ENCODE measurements at regions not wholly inside any gene's neighbourhood (a gene's known extent, or its start where the extent isn't known, plus 50 kb on each side); places are given as distances from the start of the nearest gene placed in this dataset.
"Not testable (repeated sequence)": the region's sequence is repeated elsewhere in the genome, so short reads cannot be mapped to it uniquely, and the experiment has no call there.

DNA sequence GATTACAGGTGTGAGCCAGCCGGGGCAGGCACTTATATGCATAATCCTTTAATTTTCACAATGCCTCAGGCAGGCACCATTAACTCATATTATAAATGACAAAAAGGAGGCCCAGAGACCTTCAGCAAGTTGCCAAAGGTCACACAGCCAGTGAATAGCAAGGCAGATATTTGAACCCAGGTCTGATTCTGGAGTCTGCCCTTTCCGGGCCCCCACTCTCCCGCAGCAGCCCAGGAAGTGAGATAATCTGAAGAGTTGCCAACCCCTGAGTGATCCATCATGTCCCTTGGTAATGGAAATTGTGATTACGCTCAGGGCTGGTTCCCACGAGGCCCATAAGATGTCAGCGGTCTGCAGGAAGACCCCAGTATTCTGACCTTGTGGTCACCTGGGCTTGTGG, 95.3 kb upstream of the MED13L start:
- H3K27ac ChIP-seq (ENCODE audit: insufficient read depth, low read depth, low read length, poor library complexity, severe bottlenecking) = no peak overlapping the region
- no peak overlapping the region for H3K4me3 ChIP-seq (ENCODE audit: insufficient read depth, low read depth, low read length)
- WGBS, 2 experiments = 91 to 92% methylated on average over 6 of the region's 6 CpGs

DNA sequence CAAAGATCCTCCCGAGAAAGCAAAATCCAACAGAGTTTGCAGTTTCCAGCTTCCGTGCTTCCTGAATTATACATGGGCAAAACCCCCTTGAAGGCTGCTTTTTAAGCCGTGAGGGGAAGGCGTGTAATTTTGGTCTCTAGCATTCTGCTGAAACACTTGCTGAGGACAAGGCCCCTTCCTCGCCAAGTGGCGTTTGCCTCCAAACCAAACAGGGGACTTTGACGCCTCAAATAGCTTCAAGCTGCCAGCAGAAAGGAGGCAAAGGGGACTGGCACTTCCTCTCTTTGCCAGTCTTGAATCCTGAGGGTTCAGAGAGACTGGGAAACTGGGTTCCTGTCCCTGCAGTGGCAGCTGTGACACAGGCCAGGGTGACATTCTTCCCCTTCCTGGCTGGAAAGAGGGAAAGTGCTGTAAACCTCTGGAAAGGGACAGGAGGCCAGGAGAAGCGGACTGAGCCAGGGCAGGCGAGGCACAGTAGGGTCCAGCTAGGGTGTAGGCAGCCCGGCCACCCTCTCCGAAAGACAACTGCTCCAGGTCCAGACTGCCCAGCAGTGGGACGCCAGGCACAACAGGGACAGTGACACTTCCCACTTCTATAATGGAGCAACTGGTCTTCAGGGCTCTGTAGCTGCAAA, 96.2 kb upstream of the MED13L start:
- Histone ChIP-seq H3K9me3 (ENCODE audit: control insufficient read depth, low read length) (no peaks in the 10 kb centered on the region), H3K4me3 (ENCODE audit: insufficient read depth, low read depth, low read length) (no peak overlapping the region), H3K27ac (ENCODE audit: insufficient read depth, low read depth, low read length, poor library complexity, severe bottlenecking) (no peak overlapping the region), H3K4me1 (ENCODE audit: control insufficient read depth, insufficient read depth, low read length) (peaks cover 15% of the 10 kb centered on the region), H3K36me3 (ENCODE audit: control insufficient read depth, insufficient read depth, low read length) (no peaks in the 10 kb centered on the region), H3K27me3 (ENCODE audit: control insufficient read depth, insufficient read depth, low read length, poor library complexity, severe bottlenecking) (no peaks in the 10 kb centered on the region)
- 88 to 91% methylated on average over 12 of the region's 12 CpGs for whole genome bisulfite sequencing, 2 experiments

More for the DNA sequence above, 95.3 kb upstream of the MED13L start:
- H3K27me3 ChIP-seq (ENCODE audit: control insufficient read depth, insufficient read depth, low read length, poor library complexity, severe bottlenecking) = no peaks in the 10 kb centered on the region
- H3K4me1 ChIP-seq (ENCODE audit: control insufficient read depth, insufficient read depth, low read length) = peaks cover 15% of the 10 kb centered on the region
- H3K36me3 ChIP-seq (ENCODE audit: control insufficient read depth, insufficient read depth, low read length) = no peaks in the 10 kb centered on the region
- no peaks in the 10 kb centered on the region for H3K9me3 ChIP-seq (ENCODE audit: control insufficient read depth, low read length)

DNA sequence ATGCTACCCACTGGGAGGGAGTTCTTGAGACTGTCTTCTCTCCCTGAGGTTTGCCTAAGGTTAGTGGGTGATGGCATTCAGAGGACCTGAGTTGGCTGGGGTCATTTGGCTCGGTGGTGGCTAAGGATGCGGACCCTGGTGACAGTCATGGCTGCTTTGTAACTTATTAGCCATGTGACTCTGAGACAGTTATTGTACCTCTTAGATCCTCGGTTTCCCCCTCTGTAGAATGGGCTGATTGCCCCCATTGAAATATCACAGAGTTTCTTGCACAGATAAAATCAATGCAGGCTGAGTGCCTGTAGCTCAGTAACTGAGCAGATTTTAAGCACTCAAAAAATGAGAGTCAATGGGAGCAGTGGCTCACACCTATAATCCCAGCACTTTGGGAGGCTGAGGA, 96.7 kb upstream of the MED13L start:
- 71 to 77% methylated on average over 3 of the region's 3 CpGs for WGBS, 2 experiments
- no peaks in the 10 kb centered on the region for H3K9me3 ChIP-seq (ENCODE audit: control insufficient read depth, low read length)
- H3K27ac ChIP-seq (ENCODE audit: insufficient read depth, low read depth, low read length, poor library complexity, severe bottlenecking) = no peak overlapping the region
- H3K4me3 ChIP-seq (ENCODE audit: insufficient read depth, low read depth, low read length) = no peak overlapping the region
- no peaks in the 10 kb centered on the region for H3K36me3 ChIP-seq (ENCODE audit: control insufficient read depth, insufficient read depth, low read length)
- H3K4me1 ChIP-seq (ENCODE audit: control insufficient read depth, insufficient read depth, low read length) = peaks cover 15% of the 10 kb centered on the region
- H3K27me3 ChIP-seq (ENCODE audit: control insufficient read depth, insufficient read depth, low read length, poor library complexity, severe bottlenecking) = no peaks in the 10 kb centered on the region

DNA sequence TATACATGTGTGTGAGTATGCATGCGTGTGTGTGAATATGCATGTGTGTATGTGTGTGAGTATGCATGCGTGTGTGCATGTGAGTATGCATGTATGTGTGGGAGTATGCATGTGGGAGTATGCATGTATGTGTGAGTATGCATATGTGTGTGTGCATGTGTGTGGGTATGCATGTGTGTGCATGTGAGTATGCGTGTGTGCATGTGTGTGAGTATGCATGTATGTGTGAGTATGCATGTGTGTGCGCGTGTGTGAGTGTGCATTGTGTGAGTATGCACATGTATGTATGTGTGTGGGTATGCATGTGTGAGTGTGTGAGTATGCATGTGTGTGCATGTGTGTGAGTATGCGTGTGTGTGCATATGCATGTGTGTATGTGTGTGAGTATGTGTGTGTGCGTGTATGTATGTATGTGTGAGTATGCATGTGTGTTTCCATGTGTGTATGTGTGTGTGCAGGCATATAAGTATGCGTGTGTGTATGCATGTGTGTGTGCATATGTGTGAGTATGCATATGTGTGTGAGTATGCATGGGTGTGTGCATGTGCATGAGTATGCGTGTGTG, 97.9 kb upstream of the MED13L start:
- WGBS, 2 experiments = 84 to 85% methylated on average over 9 of the region's 9 CpGs
- H3K4me3 ChIP-seq (ENCODE audit: insufficient read depth, low read depth, low read length) = no peak overlapping the region

DNA sequence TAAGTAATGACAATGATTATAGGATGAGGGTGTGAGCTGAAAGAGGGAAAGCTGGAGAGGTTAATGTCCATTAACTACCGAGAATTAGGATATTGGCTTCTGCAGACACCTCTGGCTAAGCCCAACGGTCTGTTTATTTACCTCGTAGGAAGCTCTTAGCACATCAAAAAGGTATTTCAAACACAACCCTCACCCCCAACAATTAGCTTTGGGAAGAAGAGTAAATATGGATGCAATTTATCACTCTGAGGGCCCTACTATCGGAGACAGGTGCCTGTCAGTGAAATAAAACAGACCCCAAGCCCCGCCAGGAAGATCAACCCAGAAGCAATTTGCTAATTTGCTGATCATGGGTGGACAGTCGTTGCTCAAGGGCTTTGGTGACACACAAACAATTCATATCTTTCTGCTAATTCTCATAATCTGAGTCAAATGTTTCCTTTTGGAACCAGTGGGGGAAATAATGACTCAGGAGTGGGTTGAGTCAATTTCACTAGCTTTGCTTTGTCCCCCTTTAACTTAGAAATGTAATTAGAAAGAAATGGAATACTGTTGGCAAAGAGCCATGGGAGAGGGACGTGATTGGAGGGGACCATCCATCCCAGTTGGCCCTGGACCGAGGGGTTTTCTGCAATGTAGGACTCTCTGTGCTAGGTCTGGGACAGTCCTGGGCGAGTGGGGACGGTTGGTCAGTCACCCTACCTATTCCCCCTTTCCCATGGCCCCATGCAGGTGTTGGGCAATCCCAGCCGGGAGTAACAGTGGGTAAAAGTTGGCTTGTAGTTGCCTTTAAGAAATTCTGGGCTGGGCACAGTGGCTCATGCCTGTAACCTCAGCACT, 99.1 kb upstream of the MED13L start:
- H3K4me1 ChIP-seq (ENCODE audit: control insufficient read depth, insufficient read depth, low read length) = peaks cover 30% of the 10 kb centered on the region
- no peaks in the 10 kb centered on the region for H3K27me3 ChIP-seq (ENCODE audit: control insufficient read depth, insufficient read depth, low read length, poor library complexity, severe bottlenecking)
- no peaks in the 10 kb centered on the region for H3K9me3 ChIP-seq (ENCODE audit: control insufficient read depth, low read length)
- H3K27ac ChIP-seq (ENCODE audit: insufficient read depth, low read depth, low read length, poor library complexity, severe bottlenecking) = no peak overlapping the region
- H3K36me3 ChIP-seq (ENCODE audit: control insufficient read depth, insufficient read depth, low read length) = no peaks in the 10 kb centered on the region
- no peak overlapping the region for H3K4me3 ChIP-seq (ENCODE audit: insufficient read depth, low read depth, low read length)
- WGBS, 2 experiments = 59 to 60% methylated on average over 11 of the region's 11 CpGs

More for the DNA sequence above, 97.9 kb upstream of the MED13L start:
- peaks cover 18% of the 10 kb centered on the region for H3K4me1 ChIP-seq (ENCODE audit: control insufficient read depth, insufficient read depth, low read length)
- H3K27me3 ChIP-seq (ENCODE audit: control insufficient read depth, insufficient read depth, low read length, poor library complexity, severe bottlenecking) = no peaks in the 10 kb centered on the region
- H3K27ac ChIP-seq (ENCODE audit: insufficient read depth, low read depth, low read length, poor library complexity, severe bottlenecking) = no peak overlapping the region
- H3K9me3 ChIP-seq (ENCODE audit: control insufficient read depth, low read length) = no peaks in the 10 kb centered on the region
- H3K36me3 ChIP-seq (ENCODE audit: control insufficient read depth, insufficient read depth, low read length) = no peaks in the 10 kb centered on the region

DNA sequence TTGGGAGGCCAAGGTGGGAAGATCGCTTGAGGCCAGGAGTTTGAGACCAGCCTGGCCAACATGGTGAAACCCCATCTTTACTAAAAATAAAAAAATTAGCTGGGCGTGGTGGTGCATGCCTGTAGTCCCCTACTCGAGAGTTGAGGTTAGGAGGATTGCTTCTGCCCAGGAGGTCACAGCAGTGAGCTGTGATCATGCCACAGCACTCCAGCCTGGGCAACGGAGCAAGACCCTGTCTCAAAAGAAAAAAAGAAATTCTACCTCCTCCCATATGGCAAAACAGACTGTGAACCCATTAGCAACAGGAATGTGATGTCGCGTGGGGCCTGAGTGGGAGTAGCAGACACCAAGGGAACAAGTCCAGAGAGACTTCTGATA, 99.7 kb upstream of the MED13L start:
- not testable (repeated sequence) for H3K36me3 ChIP-seq (ENCODE audit: control insufficient read depth, insufficient read depth, low read length); H3K9me3 ChIP-seq (ENCODE audit: control insufficient read depth, low read length); H3K27ac ChIP-seq (ENCODE audit: insufficient read depth, low read depth, low read length, poor library complexity, severe bottlenecking); H3K4me3 ChIP-seq (ENCODE audit: insufficient read depth, low read depth, low read length); H3K27me3 ChIP-seq (ENCODE audit: control insufficient read depth, insufficient read depth, low read length, poor library complexity, severe bottlenecking)
- H3K4me1 ChIP-seq (ENCODE audit: control insufficient read depth, insufficient read depth, low read length) = peaks cover 33% of the 10 kb centered on the region
- WGBS, 2 experiments = 89% methylated on average over 6 of the region's 6 CpGs

DNA sequence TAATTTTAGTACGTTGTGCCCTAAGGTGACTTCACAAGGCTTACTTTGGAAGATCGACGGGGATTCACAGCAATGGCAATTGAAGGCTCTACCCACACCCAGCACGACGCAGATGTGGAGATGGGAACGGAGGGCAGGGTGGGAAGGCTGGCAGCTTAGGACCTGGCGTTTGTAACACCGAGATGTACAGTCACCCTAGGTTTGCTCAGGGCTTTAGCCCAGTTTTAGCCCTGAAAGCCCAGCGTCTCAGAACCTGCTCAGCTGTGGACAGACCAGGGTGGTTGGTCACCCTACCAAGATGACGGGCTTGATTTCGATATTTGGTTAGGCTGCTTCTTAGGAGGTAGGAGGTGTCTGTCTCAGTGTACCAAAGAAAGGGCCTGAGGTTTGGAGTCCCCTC, 100.5 kb upstream of the MED13L start:
- Histone ChIP-seq H3K4me3 (ENCODE audit: insufficient read depth, low read depth, low read length) (no peak overlapping the region), H3K9me3 (ENCODE audit: control insufficient read depth, low read length) (no peaks in the 10 kb centered on the region), H3K27me3 (ENCODE audit: control insufficient read depth, insufficient read depth, low read length, poor library complexity, severe bottlenecking) (no peaks in the 10 kb centered on the region), H3K36me3 (ENCODE audit: control insufficient read depth, insufficient read depth, low read length) (no peaks in the 10 kb centered on the region), H3K4me1 (ENCODE audit: control insufficient read depth, insufficient read depth, low read length) (peaks cover 40% of the 10 kb centered on the region), H3K27ac (ENCODE audit: insufficient read depth, low read depth, low read length, poor library complexity, severe bottlenecking) (no peak overlapping the region)
- WGBS, 2 experiments = 93 to 94% methylated on average over 11 of the region's 11 CpGs

DNA sequence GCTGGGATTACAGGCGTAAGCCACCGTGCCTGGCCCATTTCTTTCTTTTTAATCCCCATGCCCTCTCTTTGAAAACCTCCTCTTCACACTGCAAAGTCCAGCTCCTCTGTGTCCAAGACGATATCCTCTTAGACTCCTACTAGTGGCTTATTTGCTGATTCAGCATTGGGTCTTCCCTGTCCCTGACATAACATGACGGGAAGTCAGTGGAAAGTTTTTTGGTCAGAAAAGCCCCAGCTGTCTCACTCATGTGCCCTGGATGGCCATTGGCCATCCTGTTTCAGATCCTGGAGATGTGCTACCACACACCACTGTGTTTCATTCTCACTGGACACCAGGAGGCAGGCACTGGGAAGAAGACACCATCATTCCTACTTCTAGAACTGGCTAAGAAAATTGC, 102.6 kb upstream of the MED13L start:
- Histone ChIP-seq H3K27me3 (ENCODE audit: control insufficient read depth, insufficient read depth, low read length, poor library complexity, severe bottlenecking) (no peaks in the 10 kb centered on the region), H3K9me3 (ENCODE audit: control insufficient read depth, low read length) (no peaks in the 10 kb centered on the region), H3K36me3 (ENCODE audit: control insufficient read depth, insufficient read depth, low read length) (no peaks in the 10 kb centered on the region), H3K4me3 (ENCODE audit: insufficient read depth, low read depth, low read length) (no peak overlapping the region), H3K27ac (ENCODE audit: insufficient read depth, low read depth, low read length, poor library complexity, severe bottlenecking) (no peak overlapping the region), H3K4me1 (ENCODE audit: control insufficient read depth, insufficient read depth, low read length) (peaks cover 46% of the 10 kb centered on the region)
- 94 to 97% methylated on average over 4 of the region's 4 CpGs for WGBS, 2 experiments

DNA sequence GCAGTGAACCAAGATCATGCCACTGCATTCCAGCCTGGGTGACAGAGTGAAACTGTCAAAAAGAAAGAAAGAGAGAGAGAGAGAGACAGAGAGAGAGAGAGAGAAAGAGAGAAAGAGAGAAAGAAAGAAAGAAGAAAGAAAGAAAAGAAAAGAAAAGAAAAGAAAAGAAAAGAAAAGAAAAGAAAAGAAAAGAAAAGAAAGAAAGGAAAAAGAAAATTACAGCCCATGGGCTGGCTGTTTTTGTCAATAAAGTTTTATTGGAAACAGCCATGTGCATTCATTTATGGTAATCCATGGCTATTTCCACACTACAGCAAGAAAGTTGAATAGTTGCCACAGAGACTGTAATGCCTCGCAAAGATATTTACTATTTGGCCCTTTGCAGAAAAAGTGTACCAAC, 103.2 kb upstream of the MED13L start:
- H3K4me1 ChIP-seq (ENCODE audit: control insufficient read depth, insufficient read depth, low read length) = peaks cover 46% of the 10 kb centered on the region
- H3K27ac ChIP-seq (ENCODE audit: insufficient read depth, low read depth, low read length, poor library complexity, severe bottlenecking); H3K4me3 ChIP-seq (ENCODE audit: insufficient read depth, low read depth, low read length); H3K9me3 ChIP-seq (ENCODE audit: control insufficient read depth, low read length); H3K27me3 ChIP-seq (ENCODE audit: control insufficient read depth, insufficient read depth, low read length, poor library complexity, severe bottlenecking); H3K36me3 ChIP-seq (ENCODE audit: control insufficient read depth, insufficient read depth, low read length): not testable (repeated sequence)
- WGBS, 2 experiments = 85 to 88% methylated on average over 1 of the region's 1 CpG

DNA sequence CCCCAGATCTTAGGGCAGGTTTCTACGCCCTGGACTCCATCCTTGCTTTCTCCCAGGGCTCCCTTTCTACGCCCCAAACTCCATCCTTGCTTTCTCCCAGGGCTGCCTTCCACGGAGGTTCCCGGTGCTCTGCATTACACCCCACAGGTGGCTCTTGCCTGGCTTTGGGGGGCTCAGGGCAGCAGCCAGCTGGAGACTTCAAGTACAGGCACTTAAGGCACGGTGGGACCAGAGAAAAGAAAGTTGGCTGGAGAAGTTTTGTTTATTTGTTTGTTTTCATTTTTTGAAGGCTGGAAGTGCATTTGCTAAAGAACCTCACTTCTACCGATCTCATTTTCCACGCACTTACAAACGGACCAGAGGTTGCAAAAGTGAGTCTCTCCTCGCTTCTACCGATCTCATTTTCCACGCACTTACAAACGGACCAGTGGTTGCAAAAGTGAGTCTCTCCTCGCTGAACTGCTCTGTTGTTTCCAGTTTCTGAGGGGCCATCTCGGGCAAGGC, 103.8 kb upstream of the MED13L start:
- no peaks in the 10 kb centered on the region for H3K36me3 ChIP-seq (ENCODE audit: control insufficient read depth, insufficient read depth, low read length)
- peak overlapping the region; percentile 95 for H3K27ac ChIP-seq (ENCODE audit: insufficient read depth, low read depth, low read length, poor library complexity, severe bottlenecking)
- no peaks in the 10 kb centered on the region for H3K9me3 ChIP-seq (ENCODE audit: control insufficient read depth, low read length)
- peak overlapping the region; percentile 19 for H3K4me3 ChIP-seq (ENCODE audit: insufficient read depth, low read depth, low read length)
- no peaks in the 10 kb centered on the region for H3K27me3 ChIP-seq (ENCODE audit: control insufficient read depth, insufficient read depth, low read length, poor library complexity, severe bottlenecking)
- peaks cover 42% of the 10 kb centered on the region for H3K4me1 ChIP-seq (ENCODE audit: control insufficient read depth, insufficient read depth, low read length)
- 18 to 20% methylated on average over 14 of the region's 14 CpGs for WGBS, 2 experiments
